ENCODE measurements at regions not wholly inside any gene's neighbourhood (a gene's known extent, or its start where the extent isn't known, plus 50 kb on each side); places are given as distances from the start of the nearest gene placed in this dataset.

DNA sequence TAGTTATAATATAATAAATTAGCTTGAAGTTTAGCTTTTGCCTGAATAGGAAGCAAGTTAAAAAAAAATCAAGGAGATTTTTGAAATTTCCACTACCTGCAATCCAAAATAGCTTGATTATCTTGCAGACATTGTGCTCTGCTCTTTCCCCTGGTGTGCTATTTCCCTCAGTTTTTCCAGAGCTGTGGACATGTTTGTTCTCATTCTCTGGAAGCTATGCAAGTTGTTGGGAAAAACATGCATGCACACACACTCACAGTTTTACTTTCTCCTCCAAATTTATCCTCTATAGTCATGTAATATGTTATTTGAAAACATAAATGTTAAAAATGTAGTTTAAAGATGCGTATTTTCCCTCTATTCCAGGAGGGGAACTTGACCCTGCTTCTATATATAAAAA lies 225.8 kb upstream of the ARSJ start:
- no peak for TF ChIP-seq POLR2A (IDR thresholded peaks at IDR 0.05)
- TF ChIP-seq, protein P1, sequence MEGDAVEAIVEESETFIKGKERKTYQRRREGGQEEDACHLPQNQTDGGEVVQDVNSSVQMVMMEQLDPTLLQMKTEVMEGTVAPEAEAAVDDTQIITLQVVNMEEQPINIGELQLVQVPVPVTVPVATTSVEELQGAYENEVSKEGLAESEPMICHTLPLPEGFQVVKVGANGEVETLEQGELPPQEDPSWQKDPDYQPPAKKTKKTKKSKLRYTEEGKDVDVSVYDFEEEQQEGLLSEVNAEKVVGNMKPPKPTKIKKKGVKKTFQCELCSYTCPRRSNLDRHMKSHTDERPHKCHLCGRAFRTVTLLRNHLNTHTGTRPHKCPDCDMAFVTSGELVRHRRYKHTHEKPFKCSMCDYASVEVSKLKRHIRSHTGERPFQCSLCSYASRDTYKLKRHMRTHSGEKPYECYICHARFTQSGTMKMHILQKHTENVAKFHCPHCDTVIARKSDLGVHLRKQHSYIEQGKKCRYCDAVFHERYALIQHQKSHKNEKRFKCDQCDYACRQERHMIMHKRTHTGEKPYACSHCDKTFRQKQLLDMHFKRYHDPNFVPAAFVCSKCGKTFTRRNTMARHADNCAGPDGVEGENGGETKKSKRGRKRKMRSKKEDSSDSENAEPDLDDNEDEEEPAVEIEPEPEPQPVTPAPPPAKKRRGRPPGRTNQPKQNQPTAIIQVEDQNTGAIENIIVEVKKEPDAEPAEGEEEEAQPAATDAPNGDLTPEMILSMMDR (IDR thresholded peaks at IDR 0.05) = no peak

Measured in ovary (tissue), 3 donors.